ENCODE measurements at regions not wholly inside any gene's neighbourhood (a gene's known extent, or its start where the extent isn't known, plus 50 kb on each side); places are given as distances from the start of the nearest gene placed in this dataset.

DNA sequence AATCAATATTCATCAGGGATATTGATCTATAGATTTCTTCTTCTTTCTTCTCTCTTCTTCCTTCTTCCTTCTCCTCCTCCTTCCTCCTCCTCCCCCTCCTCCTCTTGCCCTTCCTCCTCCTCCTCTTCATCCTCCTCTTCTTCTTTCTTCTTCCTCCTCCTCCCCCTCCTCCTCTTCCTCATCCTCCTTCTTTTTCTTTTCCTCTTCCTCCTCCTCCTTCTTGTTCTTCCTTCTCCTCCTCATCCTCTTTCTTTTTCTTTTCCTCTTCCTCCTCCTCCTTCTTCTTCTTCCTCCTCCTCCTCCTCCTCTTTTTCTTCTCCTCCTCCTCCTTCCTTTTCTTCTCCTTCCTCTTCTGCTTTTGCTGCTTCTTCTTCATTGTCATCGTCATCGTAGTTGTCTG is 52.4 kb upstream of the SERINC1 start:
- DNase-seq = no peak

DNA sequence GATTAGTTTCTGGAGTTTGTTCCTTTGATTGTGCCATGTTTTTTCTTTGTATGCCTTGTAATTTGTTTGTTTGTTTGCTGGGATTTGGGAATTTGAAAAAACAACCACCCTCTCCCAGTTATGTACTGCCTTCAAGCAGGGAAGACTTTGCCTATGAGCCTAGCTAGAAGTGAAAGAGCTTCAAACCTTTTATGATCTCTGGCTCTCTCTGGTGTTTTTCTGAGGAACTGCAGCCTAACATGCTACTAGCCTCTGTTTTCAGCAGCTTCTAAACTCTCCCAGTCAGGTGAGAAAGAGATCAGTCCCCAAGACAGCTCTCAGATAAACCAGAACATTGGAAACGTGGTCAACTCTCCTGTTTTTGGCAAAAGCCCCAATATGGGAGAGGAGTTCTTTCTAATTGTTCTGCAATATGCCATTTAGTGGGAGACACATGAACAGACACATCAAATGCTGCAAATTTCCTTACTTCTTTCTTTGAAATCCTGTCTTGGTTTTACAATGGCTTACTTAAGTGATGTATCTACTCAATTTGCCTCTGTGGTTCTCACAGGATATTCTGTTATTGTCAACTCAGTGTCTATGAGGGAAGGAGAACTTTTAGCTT is 58.9 kb upstream of the SERINC1 start:
- DNase-seq = peak; percentile 2

DNA sequence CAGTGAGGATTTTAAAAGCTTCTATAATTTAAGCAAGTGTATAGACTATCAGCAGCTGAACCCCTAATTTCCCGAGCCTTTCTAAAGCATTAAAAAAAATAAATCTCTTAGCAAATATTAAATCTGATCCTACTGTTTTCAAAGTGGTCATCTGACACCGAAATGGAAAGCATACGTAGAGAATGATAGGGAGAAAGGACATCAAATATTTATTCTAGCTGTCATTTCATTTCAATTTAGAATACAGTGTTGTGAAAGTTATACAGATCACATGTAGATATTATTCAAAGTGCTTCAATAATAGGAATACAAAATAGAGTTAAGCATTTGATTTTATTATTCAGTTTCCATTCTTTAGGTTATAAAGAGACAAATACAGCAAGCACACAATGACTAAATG is 61.9 kb upstream of the PKIB start:
- no peak for DNase-seq

DNA sequence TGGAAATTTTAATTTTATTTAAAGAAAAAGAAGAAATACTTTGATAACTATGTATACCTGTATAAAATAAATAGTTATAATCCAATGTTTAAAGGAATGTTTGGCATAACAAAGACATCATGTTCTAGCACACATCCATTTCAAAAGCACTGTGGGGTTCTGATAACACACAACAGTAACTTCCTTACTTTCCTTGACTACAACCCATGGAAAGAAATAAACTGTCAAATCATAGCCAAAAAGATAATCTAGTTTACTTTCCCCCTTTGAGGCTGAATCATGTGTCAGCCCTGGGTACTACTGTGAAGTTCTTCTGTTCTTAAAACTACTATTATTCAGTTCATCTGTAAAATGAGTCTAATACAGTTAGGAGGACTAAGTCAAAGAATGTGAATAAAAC is 61.4 kb upstream of the PKIB start:
- DNase-seq = no peak

DNA sequence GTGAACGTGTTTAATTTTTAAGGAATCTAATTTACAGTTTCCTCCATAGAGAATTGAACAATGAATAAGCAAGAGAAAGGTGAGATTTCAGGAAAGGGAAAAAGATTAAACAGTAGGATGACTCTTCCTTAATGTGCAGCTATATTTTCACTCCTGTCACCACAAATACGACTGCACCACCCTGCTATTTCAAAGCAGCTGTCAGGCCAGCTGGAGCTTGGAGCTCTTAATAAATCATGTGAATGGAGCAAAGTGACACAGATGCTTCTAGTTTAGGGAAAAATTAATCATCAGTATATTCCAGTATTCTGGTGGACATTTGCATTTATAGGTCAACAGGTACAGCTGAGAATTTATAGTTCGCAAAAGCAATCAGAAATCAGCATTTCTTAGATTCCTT is 56.5 kb upstream of the PKIB start:
- no peak for DNase-seq

DNA sequence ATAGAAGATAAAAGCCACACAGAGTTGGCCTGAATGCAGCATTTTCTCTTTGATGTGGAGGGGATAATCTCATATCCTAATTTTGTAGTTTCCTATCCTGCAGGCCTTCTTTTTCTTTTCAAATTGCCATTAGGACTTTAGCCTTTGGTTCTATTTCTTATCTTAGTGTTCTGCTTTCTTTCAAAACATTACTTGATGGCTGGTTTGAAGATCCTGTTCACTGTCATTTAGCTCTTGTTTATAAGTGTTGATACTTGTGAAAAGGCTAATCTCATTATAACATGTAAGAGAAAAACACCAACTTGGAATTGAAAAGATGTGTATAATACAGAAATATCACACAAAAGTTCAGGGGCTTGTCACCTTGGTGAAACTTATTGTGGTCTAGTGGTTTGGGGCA is 54.6 kb upstream of the PKIB start:
- DNase-seq = no peak

DNA sequence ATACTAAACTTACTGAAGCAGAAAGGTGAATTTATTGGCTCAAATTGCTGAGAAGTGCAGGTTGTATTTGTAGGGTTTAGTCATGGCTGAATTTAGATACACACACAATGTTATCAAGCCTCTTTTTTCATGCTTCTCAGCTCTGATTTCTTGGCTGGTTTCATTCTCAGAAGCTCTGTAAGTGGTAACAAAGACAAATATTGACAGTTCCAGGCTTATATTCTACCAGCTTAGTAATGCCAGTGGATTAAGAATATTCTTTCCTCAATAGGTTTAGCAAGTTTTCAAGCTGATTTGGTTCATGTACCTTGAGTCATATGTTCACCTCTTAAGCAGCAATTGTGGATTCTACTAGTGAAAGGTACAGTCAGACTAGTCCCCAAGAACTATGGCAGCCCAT is 52.1 kb upstream of the PKIB start:
- DNase-seq = no peak

All from stimulated activated naive CD4-positive, alpha-beta T cell treated with Interleukin-2 at 50 U/mL for 16 hours (primary cell).